OCI-LY3 (cell line): ENCODE measurements at regions not wholly inside any gene's neighbourhood (a gene's known extent, or its start where the extent isn't known, plus 50 kb on each side); places are given as distances from the start of the nearest gene placed in this dataset.

Experiments used
- EZH2phosphoT487 ChIP-seq: fragments of 200-600 bp; shearing (Covaris generic); IDR thresholded peaks from 2 replicates; pipeline ENCODE4 v1.6.1; 2018; ENCODE audit warnings: antibody characterized with exemption, mixed run types, low read depth
- TF ChIP-seq, protein P1 (sequence below): fragments of 200-600, 300-600 bp; sonication (generic); IDR thresholded peaks from 2 replicates; pipeline ENCODE4 v1.5.1; 2014; ENCODE audit warnings: antibody characterized with exemption, low read length, low read depth

DNA sequence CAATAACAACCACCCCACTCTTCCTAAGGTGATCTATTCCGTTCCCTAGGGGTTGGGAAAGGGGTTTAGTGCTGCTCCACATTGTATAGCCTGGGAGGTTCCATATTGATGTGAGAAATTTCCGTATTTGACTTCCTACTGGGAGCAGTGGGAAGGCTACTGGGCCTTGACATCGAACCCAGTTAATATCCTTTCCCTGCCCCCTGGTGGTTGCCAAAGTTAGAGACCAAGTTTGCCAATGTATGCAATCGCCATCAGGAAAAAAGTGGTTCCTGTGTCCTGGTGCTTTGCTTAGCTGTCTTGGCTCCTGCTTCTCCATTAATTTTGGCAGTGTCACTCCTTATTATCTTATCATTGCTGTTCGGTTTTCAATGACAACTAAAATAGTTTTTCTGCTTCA, 914.9 kb downstream of the KCNJ2 start:
- TF ChIP-seq, protein P1, sequence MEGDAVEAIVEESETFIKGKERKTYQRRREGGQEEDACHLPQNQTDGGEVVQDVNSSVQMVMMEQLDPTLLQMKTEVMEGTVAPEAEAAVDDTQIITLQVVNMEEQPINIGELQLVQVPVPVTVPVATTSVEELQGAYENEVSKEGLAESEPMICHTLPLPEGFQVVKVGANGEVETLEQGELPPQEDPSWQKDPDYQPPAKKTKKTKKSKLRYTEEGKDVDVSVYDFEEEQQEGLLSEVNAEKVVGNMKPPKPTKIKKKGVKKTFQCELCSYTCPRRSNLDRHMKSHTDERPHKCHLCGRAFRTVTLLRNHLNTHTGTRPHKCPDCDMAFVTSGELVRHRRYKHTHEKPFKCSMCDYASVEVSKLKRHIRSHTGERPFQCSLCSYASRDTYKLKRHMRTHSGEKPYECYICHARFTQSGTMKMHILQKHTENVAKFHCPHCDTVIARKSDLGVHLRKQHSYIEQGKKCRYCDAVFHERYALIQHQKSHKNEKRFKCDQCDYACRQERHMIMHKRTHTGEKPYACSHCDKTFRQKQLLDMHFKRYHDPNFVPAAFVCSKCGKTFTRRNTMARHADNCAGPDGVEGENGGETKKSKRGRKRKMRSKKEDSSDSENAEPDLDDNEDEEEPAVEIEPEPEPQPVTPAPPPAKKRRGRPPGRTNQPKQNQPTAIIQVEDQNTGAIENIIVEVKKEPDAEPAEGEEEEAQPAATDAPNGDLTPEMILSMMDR, result peak; percentile 62
- TF ChIP-seq EZH2phosphoT487, result no peak
